RWPE2 (cell line): ENCODE measurements at regions not wholly inside any gene's neighbourhood (a gene's known extent, or its start where the extent isn't known, plus 50 kb on each side); places are given as distances from the start of the nearest gene placed in this dataset.

Experiments
- ATAC-seq: fragments of 200-7000 bp; cut with Tn5 transposase; 3 replicates; pipeline ENCODE4 v1.9.1; 2021; ENCODE audit warnings: low read depth
- DNase-seq: peaks from one replicate; pipeline ENCODE4 v3.0.0-alpha.2; 2020; ENCODE audit warnings: low spot score
- H3K27ac ChIP-seq: fragments of 450-650 bp; 2 replicates; pipeline ENCODE4 v1.5.1; 2017; ENCODE audit warnings: mild to moderate bottlenecking; ENCODE audit not compliant: poor library complexity, severe bottlenecking
- H3K27me3 ChIP-seq: fragments of 250-450 bp; sonication (Bioruptor Pico); 2 replicates; pipeline ENCODE4 v1.5.1; 2021; ENCODE audit warnings: mild to moderate bottlenecking, moderate library complexity; ENCODE audit not compliant: insufficient read depth, poor library complexity, severe bottlenecking
- H3K36me3 ChIP-seq: fragments of 250-450 bp; sonication (Bioruptor Pico); 2 replicates; pipeline ENCODE4 v1.5.1; 2020; ENCODE audit warnings: low read depth, mild to moderate bottlenecking, moderate library complexity
- H3K4me1 ChIP-seq: fragments of 250-450 bp; sonication (Bioruptor Pico); 2 replicates; pipeline ENCODE4 v1.5.1; 2021; ENCODE audit warnings: mild to moderate bottlenecking, moderate library complexity; ENCODE audit not compliant: insufficient read depth, poor library complexity, severe bottlenecking
- H3K4me3 ChIP-seq: fragments of 250-450 bp; sonication (Bioruptor Pico); 2 replicates; pipeline ENCODE4 v1.5.1; 2021; ENCODE audit warnings: mild to moderate bottlenecking, moderate library complexity; ENCODE audit not compliant: severe bottlenecking
- H3K9me3 ChIP-seq: fragments of 250-450 bp; sonication (Bioruptor Pico); 2 replicates; pipeline ENCODE4 v1.5.1; 2021; ENCODE audit warnings: mild to moderate bottlenecking, moderate library complexity; ENCODE audit not compliant: severe bottlenecking
- CTCF ChIP-seq: fragments of 450-650 bp; IDR thresholded peaks from one replicate; pipeline ENCODE4 v1.5.1; 2017; ENCODE audit warnings: mild to moderate bottlenecking, moderate library complexity; ENCODE audit not compliant: poor library complexity, severe bottlenecking

GRCh38 chr17:49916854-49917515, 52.0 kb upstream of the DLX4 start:
- no peaks in the 10 kb centered on the region for H3K27me3 ChIP-seq
- no peak overlapping the region for H3K27ac ChIP-seq
- ATAC-seq = no peak
- no peaks in the 10 kb centered on the region for H3K9me3 ChIP-seq
- H3K36me3 ChIP-seq = no peaks in the 10 kb centered on the region
- no peaks in the 10 kb centered on the region for H3K4me1 ChIP-seq
- DNase-seq = no peak
- TF ChIP-seq CTCF = no peak
- H3K4me3 ChIP-seq = no peak overlapping the region

DNA sequence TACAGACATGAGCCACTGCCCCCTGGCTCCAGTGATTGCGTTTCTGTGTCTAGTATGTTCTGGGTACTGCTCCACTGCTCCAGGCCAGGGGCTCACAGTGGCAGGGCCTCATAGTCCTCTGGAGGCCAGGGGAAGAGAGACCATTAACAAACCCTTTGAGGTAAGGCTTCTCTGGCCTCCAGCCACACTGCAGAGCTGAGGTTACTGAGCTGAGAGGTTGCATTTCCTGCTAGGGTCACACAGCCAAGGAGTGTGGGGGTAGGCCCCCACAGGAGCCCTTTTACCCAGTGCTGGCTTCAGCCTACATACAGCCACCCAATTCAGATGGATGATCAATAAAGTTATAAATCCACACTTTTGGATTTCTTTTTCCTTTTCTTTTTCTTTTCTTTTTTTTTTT, 50.4 kb upstream of the DLX4 start:
- no peak for DNase-seq
- Histone ChIP-seq H3K4me3 (no peak overlapping the region), H3K36me3 (no peaks in the 10 kb centered on the region), H3K4me1 (no peaks in the 10 kb centered on the region), H3K27ac (no peak overlapping the region), H3K27me3 (no peaks in the 10 kb centered on the region), H3K9me3 (no peaks in the 10 kb centered on the region)
- no peak for ATAC-seq
- TF ChIP-seq CTCF = no peak
